Endothelial cell of umbilical vein (primary cell): ENCODE measurements at regions not wholly inside any gene's neighbourhood (a gene's known extent, or its start where the extent isn't known, plus 50 kb on each side); places are given as distances from the start of the nearest gene placed in this dataset.

ENCODE experiments used
- CTCF ChIP-seq, 2 donors: IDR thresholded peaks; 1 replicate in 1 of 2; 2 replicates in 1 of 2; pipeline ENCODE4 v1.5.1; 2011; ENCODE audit warnings: low read length in 2 of 2, mild to moderate bottlenecking in 2 of 2, moderate library complexity in 2 of 2, control low read depth in 1 of 2, inconsistent platforms in 1 of 2, low read depth in 1 of 2; ENCODE audit not compliant: insufficient read depth in 1 of 2; ENCODE audit errors: extremely low read depth in 1 of 2
- EZH2 ChIP-seq: IDR thresholded peaks from 2 replicates; pipeline ENCODE4 v1.6.1; 2012; ENCODE audit warnings: borderline replicate concordance, low read depth, mild to moderate bottlenecking, moderate library complexity, low read length, inconsistent platforms; ENCODE audit not compliant: severe bottlenecking
- GATA2 ChIP-seq: IDR thresholded peaks from 2 replicates; pipeline ENCODE4 v1.7.0; 2011; ENCODE audit warnings: low read depth, mild to moderate bottlenecking, moderate library complexity, mixed read lengths, low read length; ENCODE audit not compliant: insufficient read length, insufficient read depth
- JUN ChIP-seq: IDR thresholded peaks from 2 replicates; pipeline ENCODE4 v1.6.1; 2011; ENCODE audit warnings: borderline replicate concordance, low read depth; ENCODE audit not compliant: insufficient read length, insufficient read depth
- POLR2AphosphoS5 ChIP-seq: IDR thresholded peaks from 2 replicates; pipeline ENCODE4 v1.6.1; 2012; ENCODE audit warnings: low read depth, mild to moderate bottlenecking, control low read depth, low read length, moderate library complexity; ENCODE audit not compliant: insufficient read depth

- TF ChIP-seq CTCF (IDR thresholded peaks at IDR 0.05; ENCODE audit: extremely low read depth in 1 of 2, insufficient read depth in 1 of 2, low read depth in 1 of 2, low read length in 2 of 2) = no peak
- TF ChIP-seq GATA2 = no peak
- TF ChIP-seq JUN = no peak
- no peak for TF ChIP-seq POLR2AphosphoS5
- TF ChIP-seq EZH2 = no peak
Measured at GRCh38 chr10:107264742-107265141, 100.2 kb upstream of the SORCS1 start.
